Epithelial cell of proximal tubule (primary cell): ENCODE measurements at regions not wholly inside any gene's neighbourhood (a gene's known extent, or its start where the extent isn't known, plus 50 kb on each side); places are given as distances from the start of the nearest gene placed in this dataset.

Source experiments
- DNase-seq: peaks from one replicate; pipeline ENCODE4 v3.0.0-alpha.2; 2011; ENCODE audit warnings: low read depth
- H3K4me3 ChIP-seq: 2 replicates; pipeline ENCODE4 v1.5.1; 2011; ENCODE audit warnings: low read depth, mild to moderate bottlenecking, low read length
- CTCF ChIP-seq: conservative IDR thresholded peaks from 2 replicates; pipeline ENCODE4 v1.5.1; 2012; ENCODE audit warnings: low read depth, mild to moderate bottlenecking, low read length

GRCh38 chr2:149744865-149745264 is 157.3 kb upstream of the MMADHC start:
- H3K4me3 ChIP-seq, result no peak overlapping the region
- no peak for TF ChIP-seq CTCF
- no peak for DNase-seq

GRCh38 chr2:149743842-149744448 is 156.4 kb upstream of the MMADHC start:
- TF ChIP-seq CTCF, result no peak
- H3K4me3 ChIP-seq, result no peak overlapping the region
- no peak for DNase-seq

- no peak for DNase-seq
- no peak for TF ChIP-seq CTCF
- H3K4me3 ChIP-seq, result no peak overlapping the region
Measured at GRCh38 chr2:149741646-149742045, 154.1 kb upstream of the MMADHC start.

DNA sequence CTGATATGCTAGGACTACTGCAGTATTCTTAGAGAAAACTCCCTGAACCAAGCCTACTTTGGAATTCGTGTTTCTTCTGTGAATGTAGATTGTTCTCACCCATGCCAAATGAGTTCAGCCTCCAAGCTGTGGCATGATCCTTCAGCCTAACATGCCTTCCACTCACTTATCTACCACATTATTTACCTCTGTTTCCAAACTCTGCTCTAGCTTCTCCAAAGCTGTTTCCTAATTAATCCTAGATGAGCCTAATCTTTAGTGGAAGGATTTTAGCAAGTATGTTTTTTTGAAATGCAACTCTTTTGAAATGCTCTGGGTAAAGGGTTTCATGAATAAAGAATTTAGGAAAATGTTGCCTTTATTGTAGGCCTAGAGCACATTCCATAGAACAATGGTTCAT is 152.9 kb upstream of the MMADHC start:
- DNase-seq, result no peak
- no peak overlapping the region for H3K4me3 ChIP-seq
- TF ChIP-seq CTCF, result no peak

- no peak for TF ChIP-seq CTCF
- H3K4me3 ChIP-seq, result no peak overlapping the region
- no peak for DNase-seq
Measured at GRCh38 chr2:149739883-149740265, 152.3 kb upstream of the MMADHC start.

DNA sequence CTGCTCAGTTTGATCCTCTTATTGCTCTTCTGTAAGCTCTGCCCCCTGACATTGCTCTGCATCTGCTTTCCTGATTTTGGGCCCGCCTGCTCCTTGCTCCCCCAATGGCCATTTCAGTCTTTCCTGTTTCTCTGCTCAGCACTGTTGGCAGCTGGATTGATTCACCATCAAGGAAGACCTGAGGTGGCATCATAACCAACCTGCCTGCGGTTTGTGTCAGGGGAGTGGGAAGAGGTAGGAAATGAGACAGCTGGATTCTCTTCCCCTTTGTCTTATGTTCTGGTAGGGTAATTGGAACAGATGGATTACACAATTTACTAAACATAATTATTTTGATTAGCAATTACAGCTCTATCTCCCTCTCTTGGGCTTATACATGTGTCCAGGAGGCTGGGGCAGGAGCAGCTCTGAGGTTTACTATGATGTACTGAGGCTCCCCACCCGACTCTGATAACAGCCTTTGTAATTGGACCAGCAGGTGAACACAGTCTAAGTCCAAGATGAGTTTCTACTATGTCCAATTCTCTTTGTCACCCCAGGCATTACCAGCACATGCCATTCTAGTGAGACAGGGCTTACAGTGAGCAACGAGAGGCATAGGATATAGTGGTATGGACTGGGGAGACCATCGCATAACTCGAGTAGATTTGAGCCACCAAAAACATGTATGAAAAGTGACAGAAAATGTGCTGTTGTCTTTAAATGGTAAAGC is 151.8 kb upstream of the MMADHC start:
- no peak for TF ChIP-seq CTCF
- H3K4me3 ChIP-seq, result no peak overlapping the region
- no peak for DNase-seq

GRCh38 chr2:149738767-149739166 is 151.2 kb upstream of the MMADHC start:
- H3K4me3 ChIP-seq, result no peak overlapping the region
- no peak for TF ChIP-seq CTCF
- no peak for DNase-seq
